ENCODE measurements at regions not wholly inside any gene's neighbourhood (a gene's known extent, or its start where the extent isn't known, plus 50 kb on each side); places are given as distances from the start of the nearest gene placed in this dataset.
A peak's percentile ranks its signal among the peaks of the same experiment; 100 is the strongest.
"Not testable (repeated sequence)": the region's sequence is repeated elsewhere in the genome, so short reads cannot be mapped to it uniquely, and the experiment has no call there.

DNA sequence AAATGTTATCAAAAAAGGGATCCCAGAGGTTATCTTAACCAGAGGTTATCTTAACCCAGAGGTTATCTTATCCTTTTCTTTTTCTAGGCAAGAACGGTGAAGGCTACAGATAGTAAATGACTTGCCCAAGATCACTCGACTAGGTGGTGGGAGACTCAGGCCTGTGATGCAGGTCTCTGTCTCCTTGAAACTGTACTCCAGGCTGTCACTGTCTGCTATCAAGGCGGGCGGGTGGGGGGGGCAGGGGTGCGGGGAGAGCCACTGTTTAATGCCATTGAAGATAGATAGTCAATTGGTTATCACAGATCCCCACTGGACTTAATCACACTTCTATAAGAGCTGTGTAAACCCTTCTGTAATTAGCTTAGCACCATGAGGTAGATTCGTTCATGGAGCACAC, 315.9 kb upstream of the TCF4 start:
- H3K4me1 ChIP-seq = no peaks in the 10 kb centered on the region
- H3K4me3 ChIP-seq = no peak overlapping the region
- ATAC-seq (ENCODE audit: low FRiP score in 2 of 2) (no peak), DNase-seq (no peak)
- no peaks in the 10 kb centered on the region for H3K9me3 ChIP-seq
- TF ChIP-seq EP300 (IDR thresholded peaks at IDR 0.05) (no peak), POLR2A (IDR thresholded peaks at IDR 0.05) (no peak), POLR2AphosphoS5 (IDR thresholded peaks at IDR 0.05) (no peak), CTCF (IDR thresholded peaks at IDR 0.05) (no peak)
- no peaks in the 10 kb centered on the region for H3K36me3 ChIP-seq
- H3K27ac ChIP-seq = no peak overlapping the region
- no peaks in the 10 kb centered on the region for H3K27me3 ChIP-seq
- 76 to 77% methylated on average over 6 of the region's 6 CpGs for WGBS, 2 donors

DNA sequence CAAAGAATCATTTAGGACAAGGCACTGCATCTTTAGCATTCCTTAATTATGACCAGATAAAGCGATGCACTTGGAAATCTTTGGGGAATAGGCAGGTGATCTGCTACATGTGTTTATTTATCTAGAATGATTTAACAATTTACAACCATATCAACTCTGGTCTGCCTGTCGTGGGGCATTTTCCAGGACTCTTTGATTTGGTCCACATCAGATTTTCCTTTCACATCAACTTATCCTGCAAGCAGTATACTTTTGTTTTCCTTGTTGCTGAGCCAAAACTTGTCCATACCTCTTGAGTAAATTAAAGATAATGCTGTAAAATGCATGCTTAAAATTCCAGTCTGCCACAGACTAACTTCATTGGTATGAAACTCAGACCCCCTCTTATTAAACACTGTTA, 312.4 kb upstream of the TCF4 start:
- Histone ChIP-seq H3K4me1 (no peaks in the 10 kb centered on the region), H3K27ac (no peak overlapping the region), H3K27me3 (no peaks in the 10 kb centered on the region), H3K4me3 (no peak overlapping the region), H3K9me3 (no peaks in the 10 kb centered on the region), H3K36me3 (no peaks in the 10 kb centered on the region)
- TF ChIP-seq EP300 (IDR thresholded peaks at IDR 0.05) (no peak), CTCF (IDR thresholded peaks at IDR 0.05) (no peak), POLR2A (IDR thresholded peaks at IDR 0.05) (no peak)
- ATAC-seq (ENCODE audit: low FRiP score in 2 of 2) (no peak), DNase-seq (no peak)
- 82 to 83% methylated on average over 2 of the region's 2 CpGs for WGBS, 2 donors

GRCh38 chr18:55897091-55897689, 309.2 kb upstream of the TCF4 start:
- ATAC-seq (ENCODE audit: low FRiP score in 2 of 2) (no peak), DNase-seq (no peak)
- Histone ChIP-seq H3K4me1 (no peaks in the 10 kb centered on the region), H3K36me3 (no peaks in the 10 kb centered on the region), H3K27me3 (no peaks in the 10 kb centered on the region), H3K27ac (no peak overlapping the region), H3K9me3 (no peaks in the 10 kb centered on the region), H3K4me3 (no peak overlapping the region)
- WGBS, 2 donors = 72 to 81% methylated on average over 3 of the region's 3 CpGs
- no peak for TF ChIP-seq EP300 (IDR thresholded peaks at IDR 0.05)
- TF ChIP-seq POLR2A (IDR thresholded peaks at IDR 0.05) = no peak

DNA sequence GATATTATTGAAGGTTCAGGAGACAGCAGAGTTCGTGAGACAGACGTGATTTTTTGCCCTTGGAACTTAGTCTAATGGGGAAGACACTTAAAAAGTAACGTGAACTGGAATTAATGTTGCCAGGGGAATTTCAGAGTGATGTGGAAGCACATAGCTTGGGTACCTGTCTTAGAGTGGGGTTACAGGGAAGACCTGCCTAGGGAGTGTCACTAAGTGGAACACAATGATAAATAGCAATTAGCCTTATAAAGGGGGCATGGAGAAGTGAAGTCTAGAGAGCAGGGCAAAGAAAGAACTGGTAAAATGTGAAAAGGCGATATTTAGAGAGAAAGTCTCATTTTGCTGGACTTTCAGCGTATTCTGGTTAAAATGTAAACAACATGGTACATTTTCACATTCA, 306.0 kb upstream of the TCF4 start:
- ATAC-seq (ENCODE audit: low FRiP score in 2 of 2) (no peak), DNase-seq (no peak)
- Histone ChIP-seq H3K4me3 (no peak overlapping the region), H3K27ac (no peak overlapping the region), H3K36me3 (no peaks in the 10 kb centered on the region), H3K27me3 (no peaks in the 10 kb centered on the region), H3K9me3 (no peaks in the 10 kb centered on the region), H3K4me1 (no peaks in the 10 kb centered on the region)
- WGBS, 2 donors = 83 to 90% methylated on average over 5 of the region's 5 CpGs
- TF ChIP-seq POLR2A (IDR thresholded peaks at IDR 0.05) = no peak

DNA sequence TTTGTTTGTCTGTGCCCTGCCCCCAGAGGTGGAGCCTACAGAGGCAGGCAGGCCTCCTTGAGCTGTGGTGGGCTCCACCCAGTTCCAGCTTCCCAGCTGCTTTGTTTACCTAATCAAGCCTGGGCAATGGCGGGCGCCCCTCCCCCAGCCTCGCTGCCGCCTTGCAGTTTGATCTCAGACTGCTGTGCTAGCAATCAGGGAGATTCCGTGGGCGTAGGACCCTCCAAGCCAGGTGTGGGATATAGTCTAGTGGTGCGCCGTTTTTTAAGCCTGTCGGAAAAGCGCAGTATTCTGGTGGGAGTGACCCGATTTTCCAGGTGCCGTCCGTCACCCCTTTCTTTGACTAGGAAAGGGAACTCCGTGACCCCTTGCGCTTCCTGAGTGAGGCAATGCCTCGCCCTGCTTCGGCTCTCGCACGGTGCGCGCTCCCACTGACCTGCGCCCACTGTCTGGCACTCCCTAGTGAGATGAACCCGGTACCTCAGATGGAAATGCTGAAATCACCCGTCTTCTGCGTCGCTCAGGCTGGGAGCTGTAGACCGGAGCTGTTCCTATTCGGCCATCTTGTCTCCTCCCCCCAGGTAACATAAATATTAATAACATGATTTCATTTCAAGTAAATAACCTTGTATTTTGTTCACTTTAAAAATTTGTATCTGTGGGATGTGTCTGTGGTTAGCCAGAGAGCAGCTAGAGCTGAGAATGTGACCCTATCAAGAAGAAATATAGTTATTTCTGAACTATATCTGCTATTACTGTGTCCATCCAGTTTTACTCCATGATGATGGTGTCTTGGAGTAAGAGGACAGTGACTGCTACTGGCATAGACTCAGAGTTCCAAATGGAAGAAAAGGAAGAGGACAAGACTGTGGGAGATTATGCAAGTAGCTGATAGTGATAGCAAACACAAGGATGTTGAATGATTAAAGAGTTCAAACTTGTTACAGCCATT, 305.1 kb upstream of the TCF4 start:
- not testable (repeated sequence) for H3K9me3 ChIP-seq; H3K4me1 ChIP-seq; ATAC-seq (ENCODE audit: low FRiP score in 2 of 2); H3K36me3 ChIP-seq; H3K27me3 ChIP-seq; H3K4me3 ChIP-seq; H3K27ac ChIP-seq
- 86 to 88% methylated on average over 22 to 27 of the region's 28 CpGs for WGBS, 2 donors
- DNase-seq = peak in 1 of 2 donors; percentile 37

- H3K36me3 ChIP-seq = no peaks in the 10 kb centered on the region
- no peak for ATAC-seq (ENCODE audit: low FRiP score in 2 of 2)
- no peak overlapping the region for H3K27ac ChIP-seq
- H3K9me3 ChIP-seq = peaks cover 0 to 8% (median 6%) of the 10 kb centered on the region in 4 donors
- no peaks in the 10 kb centered on the region for H3K4me1 ChIP-seq
- no peak overlapping the region for H3K4me3 ChIP-seq
- WGBS, 2 donors = 91 to 96% methylated on average over 4 of the region's 4 CpGs
- H3K27me3 ChIP-seq = no peaks in the 10 kb centered on the region
- no peak for DNase-seq
- TF ChIP-seq CTCF (IDR thresholded peaks at IDR 0.05) (no peak), POLR2A (IDR thresholded peaks at IDR 0.05) (no peak), EP300 (IDR thresholded peaks at IDR 0.05) (no peak), POLR2AphosphoS5 (IDR thresholded peaks at IDR 0.05) (no peak)
These were observed 298.9 kb upstream of the TCF4 start for GRCh38 chr18:55886886-55887285.
